ENCODE measurements at regions not wholly inside any gene's neighbourhood (a gene's known extent, or its start where the extent isn't known, plus 50 kb on each side); places are given as distances from the start of the nearest gene placed in this dataset.

GRCh38 chr9:27747450-27747849 is 174.2 kb upstream of the C9orf72 start:
- H3K9ac ChIP-seq (ENCODE audit: low read length), result no peak overlapping the region
- H3K9me3 ChIP-seq (replicated peaks; ENCODE audit: insufficient read depth, low read length), result no peaks in the 10 kb centered on the region
- no peak for TF ChIP-seq EZH2phosphoT487 (IDR thresholded peaks at IDR 0.05; ENCODE audit: low read length)
- TF ChIP-seq EZH2 (optimal IDR thresholded peaks at IDR 0.05; ENCODE audit: low read depth, low read length), result no peak
- TF ChIP-seq CTCF (IDR thresholded peaks at IDR 0.05; ENCODE audit: low read length), result no peak
- no peaks in the 10 kb centered on the region for H4K20me1 ChIP-seq (ENCODE audit: insufficient read depth, low read length)
- H3K27ac ChIP-seq (ENCODE audit: low read length), result no peak overlapping the region
- H3K4me1 ChIP-seq (ENCODE audit: low read length), result no peaks in the 10 kb centered on the region
- DNase-seq, result no peak
- no peak overlapping the region for H2AFZ ChIP-seq (ENCODE audit: low read length)
- H3K36me3 ChIP-seq (replicated peaks; ENCODE audit: insufficient read depth, low read length), result no peaks in the 10 kb centered on the region
- no peaks in the 10 kb centered on the region for H3K79me2 ChIP-seq (ENCODE audit: low read length)
- H3K4me3 ChIP-seq (ENCODE audit: low read length), result no peak overlapping the region
- H3K4me2 ChIP-seq (ENCODE audit: low read depth, low read length), result no peak overlapping the region
- no peaks in the 10 kb centered on the region for H3F3A ChIP-seq (ENCODE audit: insufficient read depth, low read length)
- no peaks in the 10 kb centered on the region for H3K9me2 ChIP-seq (replicated peaks; ENCODE audit: insufficient read depth, low read length)
- H3K27me3 ChIP-seq (replicated peaks; ENCODE audit: insufficient read depth, low read length), result no peaks in the 10 kb centered on the region

- no peak for TF ChIP-seq EZH2 (optimal IDR thresholded peaks at IDR 0.05; ENCODE audit: low read depth, low read length)
- TF ChIP-seq EZH2phosphoT487 (IDR thresholded peaks at IDR 0.05; ENCODE audit: low read length), result no peak
- no peak for TF ChIP-seq CTCF (IDR thresholded peaks at IDR 0.05; ENCODE audit: low read length)
- Histone ChIP-seq H4K20me1 (ENCODE audit: insufficient read depth, low read length) (no peaks in the 10 kb centered on the region), H3K9ac (ENCODE audit: low read length) (no peak overlapping the region), H3K4me3 (ENCODE audit: low read length) (no peak overlapping the region), H3K36me3 (replicated peaks; ENCODE audit: insufficient read depth, low read length) (no peaks in the 10 kb centered on the region), H3F3A (ENCODE audit: insufficient read depth, low read length) (no peaks in the 10 kb centered on the region), H3K4me2 (ENCODE audit: low read depth, low read length) (no peak overlapping the region), H3K27me3 (replicated peaks; ENCODE audit: insufficient read depth, low read length) (no peaks in the 10 kb centered on the region), H3K9me3 (replicated peaks; ENCODE audit: insufficient read depth, low read length) (no peaks in the 10 kb centered on the region), H2AFZ (ENCODE audit: low read length) (no peak overlapping the region), H3K9me2 (replicated peaks; ENCODE audit: insufficient read depth, low read length) (no peaks in the 10 kb centered on the region), H3K27ac (ENCODE audit: low read length) (no peak overlapping the region), H3K4me1 (ENCODE audit: low read length) (no peaks in the 10 kb centered on the region), H3K79me2 (ENCODE audit: low read length) (no peaks in the 10 kb centered on the region)
- DNase-seq, result no peak
These were observed 176.6 kb upstream of the C9orf72 start for GRCh38 chr9:27749838-27750237.

- Histone ChIP-seq H3F3A (ENCODE audit: insufficient read depth, low read length) (no peaks in the 10 kb centered on the region), H4K20me1 (ENCODE audit: insufficient read depth, low read length) (no peaks in the 10 kb centered on the region), H3K9ac (ENCODE audit: low read length) (no peak overlapping the region), H3K4me2 (ENCODE audit: low read depth, low read length) (no peak overlapping the region), H3K36me3 (replicated peaks; ENCODE audit: insufficient read depth, low read length) (no peaks in the 10 kb centered on the region), H3K27ac (ENCODE audit: low read length) (no peak overlapping the region), H3K27me3 (replicated peaks; ENCODE audit: insufficient read depth, low read length) (no peaks in the 10 kb centered on the region), H3K4me3 (ENCODE audit: low read length) (no peak overlapping the region), H3K9me3 (replicated peaks; ENCODE audit: insufficient read depth, low read length) (no peaks in the 10 kb centered on the region), H2AFZ (ENCODE audit: low read length) (no peak overlapping the region), H3K9me2 (replicated peaks; ENCODE audit: insufficient read depth, low read length) (no peaks in the 10 kb centered on the region), H3K79me2 (ENCODE audit: low read length) (no peaks in the 10 kb centered on the region), H3K4me1 (ENCODE audit: low read length) (no peaks in the 10 kb centered on the region)
- TF ChIP-seq EZH2phosphoT487 (IDR thresholded peaks at IDR 0.05; ENCODE audit: low read length) (no peak), EZH2 (optimal IDR thresholded peaks at IDR 0.05; ENCODE audit: low read depth, low read length) (no peak), CTCF (IDR thresholded peaks at IDR 0.05; ENCODE audit: low read length) (no peak)
- DNase-seq, result no peak
These were observed 177.3 kb upstream of the C9orf72 start for GRCh38 chr9:27750566-27750965.
